ENCODE measurements at regions not wholly inside any gene's neighbourhood (a gene's known extent, or its start where the extent isn't known, plus 50 kb on each side); places are given as distances from the start of the nearest gene placed in this dataset.
"Not testable (repeated sequence)": the region's sequence is repeated elsewhere in the genome, so short reads cannot be mapped to it uniquely, and the experiment has no call there.

GRCh38 chr5:38790891-38791290 lies 54.9 kb upstream of the OSMR start:
- no peak for DNase-seq (ENCODE audit: low spot score)

GRCh38 chr5:38793099-38793498 lies 52.7 kb upstream of the OSMR start:
- no peak for DNase-seq (ENCODE audit: low spot score)

GRCh38 chr5:38794037-38794436 lies 51.8 kb upstream of the OSMR start:
- not testable (repeated sequence) for DNase-seq (ENCODE audit: low spot score)

GRCh38 chr5:38794986-38795385 lies 50.8 kb upstream of the OSMR start:
- no peak for DNase-seq (ENCODE audit: low spot score)

- no peak for DNase-seq (ENCODE audit: low spot score)
Measured at GRCh38 chr5:38795986-38796741, 49.6 kb upstream of the OSMR start.
